K562 (cell line): ENCODE measurements at regions not wholly inside any gene's neighbourhood (a gene's known extent, or its start where the extent isn't known, plus 50 kb on each side); places are given as distances from the start of the nearest gene placed in this dataset.

ENCODE experiments used
- HMGN3 ChIP-seq: IDR thresholded peaks from 2 replicates; pipeline ENCODE4 v1.6.1; 2011; ENCODE audit warnings: borderline replicate concordance, low read depth, mild to moderate bottlenecking, mixed read lengths, low read length; ENCODE audit not compliant: insufficient read length; ENCODE audit errors: extremely low read depth
- RUNX1 ChIP-seq: sonication (generic); IDR thresholded peaks from 2 replicates; pipeline ENCODE4 v1.6.1; 2016; ENCODE audit warnings: antibody characterized with exemption, low read depth
- TF ChIP-seq, protein P1 (sequence below): fragments of 200-600 bp; sonication (generic); IDR thresholded peaks from one replicate; pipeline ENCODE4 v1.6.1; 2012; ENCODE audit warnings: mild to moderate bottlenecking, low read depth, low read length, inconsistent platforms
- TF ChIP-seq, protein P2 (sequence below): sonication (generic); formaldehyde crosslinking; IDR thresholded peaks from 2 replicates; pipeline ENCODE4 v1.8.0; 2022; ENCODE audit warnings: missing genetic modification reagents, mild to moderate bottlenecking, borderline replicate concordance
- TF ChIP-seq, protein P3 (sequence below), 3 experiments: fragments of 200-800 bp in 1 of 3; sonication (Bioruptor generic) in 1 of 3; sonication (generic) in 1 of 3; formaldehyde crosslinking in 1 of 3; IDR thresholded peaks; 2 replicates each; pipeline versions ENCODE4 v1.6.1 to v1.8.0; 2016 to 2022; ENCODE audit warnings: mild to moderate bottlenecking in 2 of 3, missing compliant biosample characterization in 2 of 3, missing genetic modification characterization in 2 of 3, missing genetic modification reagents in 1 of 3
- TF ChIP-seq, protein P4 (sequence below): IDR thresholded peaks from 3 replicates; pipeline ENCODE4 v1.6.1; 2011; ENCODE audit warnings: borderline replicate concordance, mild to moderate bottlenecking, moderate library complexity; ENCODE audit not compliant: insufficient read length; ENCODE audit errors: extremely low read depth

DNA sequence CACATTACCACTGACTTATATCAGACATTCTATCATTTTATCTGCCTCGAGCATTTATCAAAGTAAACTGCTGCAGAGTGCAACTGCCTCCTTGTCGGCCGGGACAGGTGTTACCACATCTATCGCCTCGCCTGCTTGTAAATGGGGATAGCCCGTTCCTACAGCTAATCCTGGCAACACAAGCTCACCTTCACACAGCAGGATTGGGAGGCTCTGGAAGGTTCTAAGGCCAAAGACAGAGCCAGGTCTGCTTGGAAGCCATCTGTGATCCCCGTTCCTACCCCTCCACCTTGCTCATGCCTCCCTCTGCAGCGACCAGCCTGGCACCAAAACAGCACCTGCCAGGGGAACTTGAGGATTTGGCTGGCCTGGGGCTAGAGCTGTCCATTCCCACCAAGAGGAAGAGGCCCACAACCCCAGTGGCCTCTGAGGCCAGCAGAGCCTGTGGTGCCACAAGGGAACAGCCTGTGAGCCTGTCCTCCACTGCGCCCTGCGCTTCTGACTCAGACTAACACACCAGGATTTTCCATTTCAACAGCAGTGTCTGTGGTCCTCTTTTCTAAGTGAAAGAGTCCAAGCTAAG, 114.8 kb upstream of the DIO3 start (continued):
- TF ChIP-seq, protein P1, sequence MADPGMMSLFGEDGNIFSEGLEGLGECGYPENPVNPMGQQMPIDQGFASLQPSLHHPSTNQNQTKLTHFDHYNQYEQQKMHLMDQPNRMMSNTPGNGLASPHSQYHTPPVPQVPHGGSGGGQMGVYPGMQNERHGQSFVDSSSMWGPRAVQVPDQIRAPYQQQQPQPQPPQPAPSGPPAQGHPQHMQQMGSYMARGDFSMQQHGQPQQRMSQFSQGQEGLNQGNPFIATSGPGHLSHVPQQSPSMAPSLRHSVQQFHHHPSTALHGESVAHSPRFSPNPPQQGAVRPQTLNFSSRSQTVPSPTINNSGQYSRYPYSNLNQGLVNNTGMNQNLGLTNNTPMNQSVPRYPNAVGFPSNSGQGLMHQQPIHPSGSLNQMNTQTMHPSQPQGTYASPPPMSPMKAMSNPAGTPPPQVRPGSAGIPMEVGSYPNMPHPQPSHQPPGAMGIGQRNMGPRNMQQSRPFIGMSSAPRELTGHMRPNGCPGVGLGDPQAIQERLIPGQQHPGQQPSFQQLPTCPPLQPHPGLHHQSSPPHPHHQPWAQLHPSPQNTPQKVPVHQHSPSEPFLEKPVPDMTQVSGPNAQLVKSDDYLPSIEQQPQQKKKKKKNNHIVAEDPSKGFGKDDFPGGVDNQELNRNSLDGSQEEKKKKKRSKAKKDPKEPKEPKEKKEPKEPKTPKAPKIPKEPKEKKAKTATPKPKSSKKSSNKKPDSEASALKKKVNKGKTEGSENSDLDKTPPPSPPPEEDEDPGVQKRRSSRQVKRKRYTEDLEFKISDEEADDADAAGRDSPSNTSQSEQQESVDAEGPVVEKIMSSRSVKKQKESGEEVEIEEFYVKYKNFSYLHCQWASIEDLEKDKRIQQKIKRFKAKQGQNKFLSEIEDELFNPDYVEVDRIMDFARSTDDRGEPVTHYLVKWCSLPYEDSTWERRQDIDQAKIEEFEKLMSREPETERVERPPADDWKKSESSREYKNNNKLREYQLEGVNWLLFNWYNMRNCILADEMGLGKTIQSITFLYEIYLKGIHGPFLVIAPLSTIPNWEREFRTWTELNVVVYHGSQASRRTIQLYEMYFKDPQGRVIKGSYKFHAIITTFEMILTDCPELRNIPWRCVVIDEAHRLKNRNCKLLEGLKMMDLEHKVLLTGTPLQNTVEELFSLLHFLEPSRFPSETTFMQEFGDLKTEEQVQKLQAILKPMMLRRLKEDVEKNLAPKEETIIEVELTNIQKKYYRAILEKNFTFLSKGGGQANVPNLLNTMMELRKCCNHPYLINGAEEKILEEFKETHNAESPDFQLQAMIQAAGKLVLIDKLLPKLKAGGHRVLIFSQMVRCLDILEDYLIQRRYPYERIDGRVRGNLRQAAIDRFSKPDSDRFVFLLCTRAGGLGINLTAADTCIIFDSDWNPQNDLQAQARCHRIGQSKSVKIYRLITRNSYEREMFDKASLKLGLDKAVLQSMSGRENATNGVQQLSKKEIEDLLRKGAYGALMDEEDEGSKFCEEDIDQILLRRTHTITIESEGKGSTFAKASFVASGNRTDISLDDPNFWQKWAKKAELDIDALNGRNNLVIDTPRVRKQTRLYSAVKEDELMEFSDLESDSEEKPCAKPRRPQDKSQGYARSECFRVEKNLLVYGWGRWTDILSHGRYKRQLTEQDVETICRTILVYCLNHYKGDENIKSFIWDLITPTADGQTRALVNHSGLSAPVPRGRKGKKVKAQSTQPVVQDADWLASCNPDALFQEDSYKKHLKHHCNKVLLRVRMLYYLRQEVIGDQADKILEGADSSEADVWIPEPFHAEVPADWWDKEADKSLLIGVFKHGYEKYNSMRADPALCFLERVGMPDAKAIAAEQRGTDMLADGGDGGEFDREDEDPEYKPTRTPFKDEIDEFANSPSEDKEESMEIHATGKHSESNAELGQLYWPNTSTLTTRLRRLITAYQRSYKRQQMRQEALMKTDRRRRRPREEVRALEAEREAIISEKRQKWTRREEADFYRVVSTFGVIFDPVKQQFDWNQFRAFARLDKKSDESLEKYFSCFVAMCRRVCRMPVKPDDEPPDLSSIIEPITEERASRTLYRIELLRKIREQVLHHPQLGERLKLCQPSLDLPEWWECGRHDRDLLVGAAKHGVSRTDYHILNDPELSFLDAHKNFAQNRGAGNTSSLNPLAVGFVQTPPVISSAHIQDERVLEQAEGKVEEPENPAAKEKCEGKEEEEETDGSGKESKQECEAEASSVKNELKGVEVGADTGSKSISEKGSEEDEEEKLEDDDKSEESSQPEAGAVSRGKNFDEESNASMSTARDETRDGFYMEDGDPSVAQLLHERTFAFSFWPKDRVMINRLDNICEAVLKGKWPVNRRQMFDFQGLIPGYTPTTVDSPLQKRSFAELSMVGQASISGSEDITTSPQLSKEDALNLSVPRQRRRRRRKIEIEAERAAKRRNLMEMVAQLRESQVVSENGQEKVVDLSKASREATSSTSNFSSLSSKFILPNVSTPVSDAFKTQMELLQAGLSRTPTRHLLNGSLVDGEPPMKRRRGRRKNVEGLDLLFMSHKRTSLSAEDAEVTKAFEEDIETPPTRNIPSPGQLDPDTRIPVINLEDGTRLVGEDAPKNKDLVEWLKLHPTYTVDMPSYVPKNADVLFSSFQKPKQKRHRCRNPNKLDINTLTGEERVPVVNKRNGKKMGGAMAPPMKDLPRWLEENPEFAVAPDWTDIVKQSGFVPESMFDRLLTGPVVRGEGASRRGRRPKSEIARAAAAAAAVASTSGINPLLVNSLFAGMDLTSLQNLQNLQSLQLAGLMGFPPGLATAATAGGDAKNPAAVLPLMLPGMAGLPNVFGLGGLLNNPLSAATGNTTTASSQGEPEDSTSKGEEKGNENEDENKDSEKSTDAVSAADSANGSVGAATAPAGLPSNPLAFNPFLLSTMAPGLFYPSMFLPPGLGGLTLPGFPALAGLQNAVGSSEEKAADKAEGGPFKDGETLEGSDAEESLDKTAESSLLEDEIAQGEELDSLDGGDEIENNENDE = no peak
- TF ChIP-seq, protein P2, sequence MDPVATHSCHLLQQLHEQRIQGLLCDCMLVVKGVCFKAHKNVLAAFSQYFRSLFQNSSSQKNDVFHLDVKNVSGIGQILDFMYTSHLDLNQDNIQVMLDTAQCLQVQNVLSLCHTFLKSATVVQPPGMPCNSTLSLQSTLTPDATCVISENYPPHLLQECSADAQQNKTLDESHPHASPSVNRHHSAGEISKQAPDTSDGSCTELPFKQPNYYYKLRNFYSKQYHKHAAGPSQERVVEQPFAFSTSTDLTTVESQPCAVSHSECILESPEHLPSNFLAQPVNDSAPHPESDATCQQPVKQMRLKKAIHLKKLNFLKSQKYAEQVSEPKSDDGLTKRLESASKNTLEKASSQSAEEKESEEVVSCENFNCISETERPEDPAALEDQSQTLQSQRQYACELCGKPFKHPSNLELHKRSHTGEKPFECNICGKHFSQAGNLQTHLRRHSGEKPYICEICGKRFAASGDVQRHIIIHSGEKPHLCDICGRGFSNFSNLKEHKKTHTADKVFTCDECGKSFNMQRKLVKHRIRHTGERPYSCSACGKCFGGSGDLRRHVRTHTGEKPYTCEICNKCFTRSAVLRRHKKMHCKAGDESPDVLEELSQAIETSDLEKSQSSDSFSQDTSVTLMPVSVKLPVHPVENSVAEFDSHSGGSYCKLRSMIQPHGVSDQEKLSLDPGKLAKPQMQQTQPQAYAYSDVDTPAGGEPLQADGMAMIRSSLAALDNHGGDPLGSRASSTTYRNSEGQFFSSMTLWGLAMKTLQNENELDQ (CRISPR knock-in tag) = no peak
- TF ChIP-seq RUNX1 (no peak), HMGN3 (no peak)
- TF ChIP-seq, protein P3, sequence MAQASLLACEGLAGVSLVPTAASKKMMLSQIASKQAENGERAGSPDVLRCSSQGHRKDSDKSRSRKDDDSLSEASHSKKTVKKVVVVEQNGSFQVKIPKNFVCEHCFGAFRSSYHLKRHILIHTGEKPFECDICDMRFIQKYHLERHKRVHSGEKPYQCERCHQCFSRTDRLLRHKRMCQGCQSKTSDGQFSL (CRISPR knock-in tag; IDR thresholded peaks at IDR 0.05) = no peak
- TF ChIP-seq, protein P3 (tag; IDR thresholded peaks at IDR 0.05) = no peak
- TF ChIP-seq, protein P4, sequence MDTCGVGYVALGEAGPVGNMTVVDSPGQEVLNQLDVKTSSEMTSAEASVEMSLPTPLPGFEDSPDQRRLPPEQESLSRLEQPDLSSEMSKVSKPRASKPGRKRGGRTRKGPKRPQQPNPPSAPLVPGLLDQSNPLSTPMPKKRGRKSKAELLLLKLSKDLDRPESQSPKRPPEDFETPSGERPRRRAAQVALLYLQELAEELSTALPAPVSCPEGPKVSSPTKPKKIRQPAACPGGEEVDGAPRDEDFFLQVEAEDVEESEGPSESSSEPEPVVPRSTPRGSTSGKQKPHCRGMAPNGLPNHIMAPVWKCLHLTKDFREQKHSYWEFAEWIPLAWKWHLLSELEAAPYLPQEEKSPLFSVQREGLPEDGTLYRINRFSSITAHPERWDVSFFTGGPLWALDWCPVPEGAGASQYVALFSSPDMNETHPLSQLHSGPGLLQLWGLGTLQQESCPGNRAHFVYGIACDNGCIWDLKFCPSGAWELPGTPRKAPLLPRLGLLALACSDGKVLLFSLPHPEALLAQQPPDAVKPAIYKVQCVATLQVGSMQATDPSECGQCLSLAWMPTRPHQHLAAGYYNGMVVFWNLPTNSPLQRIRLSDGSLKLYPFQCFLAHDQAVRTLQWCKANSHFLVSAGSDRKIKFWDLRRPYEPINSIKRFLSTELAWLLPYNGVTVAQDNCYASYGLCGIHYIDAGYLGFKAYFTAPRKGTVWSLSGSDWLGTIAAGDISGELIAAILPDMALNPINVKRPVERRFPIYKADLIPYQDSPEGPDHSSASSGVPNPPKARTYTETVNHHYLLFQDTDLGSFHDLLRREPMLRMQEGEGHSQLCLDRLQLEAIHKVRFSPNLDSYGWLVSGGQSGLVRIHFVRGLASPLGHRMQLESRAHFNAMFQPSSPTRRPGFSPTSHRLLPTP = no peak
